Esophagus muscularis mucosa (tissue), 4 donors: ENCODE measurements at regions not wholly inside any gene's neighbourhood (a gene's known extent, or its start where the extent isn't known, plus 50 kb on each side); places are given as distances from the start of the nearest gene placed in this dataset.

Experiments used
- DNase-seq: peaks from one replicate; pipeline ENCODE4 v3.0.0-alpha.2; 2017; ENCODE audit errors: extremely low spot score
- H3K27ac ChIP-seq, 4 donors: fragments of 200-600 bp; sonication (generic); replicated peaks in 1 of 4; 1 replicate in 3 of 4; 2 replicates in 1 of 4; pipeline ENCODE4 v1.5.1; 2016 to 2019; ENCODE audit warnings: mild to moderate bottlenecking in 1 of 4
- H3K27me3 ChIP-seq, 4 donors: fragments of 200-600 bp; sonication (generic); one replicate each; pipeline versions ENCODE4 v1.5.1 to v1.6.0; 2016 to 2019
- H3K36me3 ChIP-seq, 4 donors: fragments of 200-600 bp; sonication (generic); one replicate each; pipeline ENCODE4 v1.5.1; 2016 to 2019
- H3K4me1 ChIP-seq, 4 donors: fragments of 200-600 bp; sonication (generic); one replicate each; pipeline ENCODE4 v1.5.1; 2016 to 2019
- H3K4me3 ChIP-seq, 4 donors: fragments of 200-600 bp; sonication (generic); 1 replicate in 2 of 4; 2 replicates in 2 of 4; pipeline ENCODE4 v1.5.1; 2016 to 2019; ENCODE audit warnings: mild to moderate bottlenecking in 4 of 4, moderate library complexity in 1 of 4
- H3K9me3 ChIP-seq, 4 donors: fragments of 200-600 bp; sonication (generic); 1 replicate in 3 of 4; 2 replicates in 1 of 4; pipeline ENCODE4 v1.5.1; 2016 to 2019
- EP300 ChIP-seq: sonication (generic); formaldehyde crosslinking; IDR thresholded peaks from one replicate; pipeline ENCODE4 v1.6.1; 2017; ENCODE audit warnings: antibody characterized with exemption
- POLR2A ChIP-seq: fragments of 450-650 bp; IDR thresholded peaks from one replicate; pipeline ENCODE4 v1.6.1; 2017; ENCODE audit warnings: antibody characterized with exemption, moderate library complexity, mild to moderate bottlenecking, low read depth
- POLR2AphosphoS5 ChIP-seq, 2 donors: sonication (generic); formaldehyde crosslinking; IDR thresholded peaks; one replicate each; pipeline ENCODE4 v1.6.1; 2017; ENCODE audit warnings: antibody characterized with exemption in 2 of 2
- WGBS: methylation state at CpG from one replicate; pipeline ENCODE4 v1.1.5; 2018; 5-methylcytosine and 5-hydroxymethylcytosine counted together
- intact Hi-C: fragments of 100-400 bp; cut with DNase I; formaldehyde crosslinking; loops from one replicate; pipeline ENCODE4 v1.15.1; 2023
- TF ChIP-seq, protein P1 (sequence below), 3 experiments: fragments of 200-600 bp in 2 of 3; fragments of 450-650 bp in 1 of 3; sonication (generic) in 2 of 3; IDR thresholded peaks; one replicate each; pipeline ENCODE4 v1.5.1; 2017 to 2019; ENCODE audit warnings: antibody characterized with exemption in 3 of 3, mild to moderate bottlenecking in 2 of 3, moderate library complexity in 1 of 3

DNA sequence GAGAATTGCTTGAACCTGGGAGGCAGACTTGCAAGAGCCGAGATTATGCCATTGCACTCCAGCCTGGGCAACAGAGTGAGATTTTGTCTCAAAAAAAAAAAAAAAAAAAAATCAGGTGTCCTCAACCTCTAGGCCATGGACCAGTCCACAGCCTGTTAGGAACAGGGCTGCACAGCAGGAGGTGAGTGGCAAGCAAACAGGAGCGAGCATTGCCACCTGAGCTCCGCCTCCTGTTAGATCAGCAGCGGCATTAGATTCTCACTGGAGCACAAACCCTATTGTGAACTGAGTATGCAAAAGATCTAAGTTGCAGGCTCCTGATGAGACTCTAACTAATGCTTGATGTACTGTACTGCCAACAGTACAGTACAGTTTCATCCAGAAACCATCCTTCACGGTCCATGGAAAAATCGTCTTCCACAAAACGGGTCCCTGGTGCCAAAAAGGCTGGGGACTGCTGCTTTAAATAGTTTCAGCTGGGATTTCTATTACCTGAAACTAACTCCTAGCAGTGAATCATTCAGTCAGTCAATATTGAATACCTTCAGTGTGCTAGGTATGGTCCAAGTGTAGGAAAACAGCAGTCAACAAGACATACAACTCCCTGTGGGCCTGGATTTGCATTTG is 56.3 kb upstream of the DHX40 start:
- 63% methylated on average over 7 of the region's 7 CpGs for WGBS
- intact Hi-C loops: no loop called here

DNA sequence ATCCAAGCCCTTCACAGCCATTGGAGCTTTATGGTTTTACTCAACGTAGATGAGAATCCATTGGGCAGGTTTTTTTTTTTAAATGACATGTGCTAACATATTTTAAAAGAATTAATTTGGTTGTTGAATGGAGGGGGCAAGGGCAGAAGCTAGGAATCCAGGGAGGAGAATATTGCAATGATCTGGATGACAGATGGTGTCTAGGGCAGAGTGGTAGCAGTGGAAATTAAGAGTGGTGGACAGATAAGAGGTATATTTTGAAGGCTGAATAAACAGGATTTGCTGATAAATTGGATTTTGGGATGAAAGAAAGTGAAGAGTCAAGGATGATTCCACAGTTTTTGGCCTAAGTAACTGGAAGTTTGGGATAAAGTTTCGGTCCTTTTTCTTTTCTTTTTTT is 54.8 kb upstream of the DHX40 start:
- no peaks in the 10 kb centered on the region for H3K9me3 ChIP-seq
- no peak overlapping the region for H3K27ac ChIP-seq
- WGBS: 98% methylated on average over 2 of the region's 2 CpGs
- no peaks in the 10 kb centered on the region for H3K27me3 ChIP-seq
- no peak overlapping the region for H3K4me3 ChIP-seq
- no peaks in the 10 kb centered on the region for H3K36me3 ChIP-seq
- intact Hi-C loops: no loop called here
- peaks cover 8 to 31% (median 21%) of the 10 kb centered on the region in 4 donors for H3K4me1 ChIP-seq
- DNase-seq: no peak
- no peak for TF ChIP-seq EP300
- TF ChIP-seq, protein P1, sequence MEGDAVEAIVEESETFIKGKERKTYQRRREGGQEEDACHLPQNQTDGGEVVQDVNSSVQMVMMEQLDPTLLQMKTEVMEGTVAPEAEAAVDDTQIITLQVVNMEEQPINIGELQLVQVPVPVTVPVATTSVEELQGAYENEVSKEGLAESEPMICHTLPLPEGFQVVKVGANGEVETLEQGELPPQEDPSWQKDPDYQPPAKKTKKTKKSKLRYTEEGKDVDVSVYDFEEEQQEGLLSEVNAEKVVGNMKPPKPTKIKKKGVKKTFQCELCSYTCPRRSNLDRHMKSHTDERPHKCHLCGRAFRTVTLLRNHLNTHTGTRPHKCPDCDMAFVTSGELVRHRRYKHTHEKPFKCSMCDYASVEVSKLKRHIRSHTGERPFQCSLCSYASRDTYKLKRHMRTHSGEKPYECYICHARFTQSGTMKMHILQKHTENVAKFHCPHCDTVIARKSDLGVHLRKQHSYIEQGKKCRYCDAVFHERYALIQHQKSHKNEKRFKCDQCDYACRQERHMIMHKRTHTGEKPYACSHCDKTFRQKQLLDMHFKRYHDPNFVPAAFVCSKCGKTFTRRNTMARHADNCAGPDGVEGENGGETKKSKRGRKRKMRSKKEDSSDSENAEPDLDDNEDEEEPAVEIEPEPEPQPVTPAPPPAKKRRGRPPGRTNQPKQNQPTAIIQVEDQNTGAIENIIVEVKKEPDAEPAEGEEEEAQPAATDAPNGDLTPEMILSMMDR (IDR thresholded peaks at IDR 0.05): no peak
- no peak for TF ChIP-seq POLR2A
- TF ChIP-seq POLR2AphosphoS5 (IDR thresholded peaks at IDR 0.05): no peak

More for the DNA sequence above, 56.3 kb upstream of the DHX40 start:
- Histone ChIP-seq H3K4me3 (no peak overlapping the region), H3K4me1 (peaks cover 3 to 33% (median 19%) of the 10 kb centered on the region in 4 donors), H3K9me3 (no peaks in the 10 kb centered on the region), H3K36me3 (no peaks in the 10 kb centered on the region), H3K27ac (no peak overlapping the region), H3K27me3 (no peaks in the 10 kb centered on the region)
- TF ChIP-seq EP300: no peak
- TF ChIP-seq POLR2AphosphoS5 (IDR thresholded peaks at IDR 0.05): no peak
- no peak for TF ChIP-seq POLR2A
- DNase-seq: no peak

DNA sequence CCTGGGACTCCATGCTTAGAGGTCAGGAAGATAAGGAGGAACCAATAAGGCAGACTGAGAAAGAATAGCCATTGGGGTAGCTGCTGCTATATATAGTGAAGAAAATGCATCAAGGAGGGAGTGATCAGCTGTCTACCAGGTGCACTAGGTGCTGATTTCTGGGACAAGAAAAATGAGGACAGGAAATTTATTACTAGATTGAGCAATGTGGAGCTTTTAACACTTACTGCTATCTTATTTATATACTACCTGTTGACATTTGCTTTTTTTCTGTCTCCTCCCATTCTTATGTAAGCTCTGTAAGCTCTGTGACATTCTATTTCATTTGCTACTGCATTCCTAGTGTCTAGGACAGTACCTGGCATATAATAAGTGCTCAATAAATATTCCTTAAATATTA is 53.7 kb upstream of the DHX40 start:
- no peaks in the 10 kb centered on the region for H3K36me3 ChIP-seq
- no peaks in the 10 kb centered on the region for H3K9me3 ChIP-seq
- H3K27ac ChIP-seq: no peak overlapping the region
- TF ChIP-seq POLR2AphosphoS5 (IDR thresholded peaks at IDR 0.05): no peak
- no peak for TF ChIP-seq POLR2A
- TF ChIP-seq EP300: no peak
- TF ChIP-seq, protein P1 (IDR thresholded peaks at IDR 0.05): no peak
- intact Hi-C loops: no loop called here
- DNase-seq: no peak
- H3K27me3 ChIP-seq: no peaks in the 10 kb centered on the region
- no peak overlapping the region for H3K4me3 ChIP-seq
- H3K4me1 ChIP-seq: peaks cover 8 to 25% (median 16%) of the 10 kb centered on the region in 4 donors

- Histone ChIP-seq H3K27me3 (no peaks in the 10 kb centered on the region), H3K4me1 (peaks cover 5 to 18% (median 9%) of the 10 kb centered on the region in 4 donors), H3K9me3 (no peaks in the 10 kb centered on the region), H3K36me3 (no peaks in the 10 kb centered on the region), H3K4me3 (no peak overlapping the region), H3K27ac (no peak overlapping the region)
- TF ChIP-seq, protein P1 (IDR thresholded peaks at IDR 0.05): no peak
- TF ChIP-seq POLR2A: no peak
- TF ChIP-seq POLR2AphosphoS5 (IDR thresholded peaks at IDR 0.05): no peak
- no peak for DNase-seq
- WGBS: 90% methylated on average over 6 of the region's 6 CpGs
- intact Hi-C loops: no loop called here
Observed at GRCh38 chr17:59512844-59513385, 52.5 kb upstream of the DHX40 start.

DNA sequence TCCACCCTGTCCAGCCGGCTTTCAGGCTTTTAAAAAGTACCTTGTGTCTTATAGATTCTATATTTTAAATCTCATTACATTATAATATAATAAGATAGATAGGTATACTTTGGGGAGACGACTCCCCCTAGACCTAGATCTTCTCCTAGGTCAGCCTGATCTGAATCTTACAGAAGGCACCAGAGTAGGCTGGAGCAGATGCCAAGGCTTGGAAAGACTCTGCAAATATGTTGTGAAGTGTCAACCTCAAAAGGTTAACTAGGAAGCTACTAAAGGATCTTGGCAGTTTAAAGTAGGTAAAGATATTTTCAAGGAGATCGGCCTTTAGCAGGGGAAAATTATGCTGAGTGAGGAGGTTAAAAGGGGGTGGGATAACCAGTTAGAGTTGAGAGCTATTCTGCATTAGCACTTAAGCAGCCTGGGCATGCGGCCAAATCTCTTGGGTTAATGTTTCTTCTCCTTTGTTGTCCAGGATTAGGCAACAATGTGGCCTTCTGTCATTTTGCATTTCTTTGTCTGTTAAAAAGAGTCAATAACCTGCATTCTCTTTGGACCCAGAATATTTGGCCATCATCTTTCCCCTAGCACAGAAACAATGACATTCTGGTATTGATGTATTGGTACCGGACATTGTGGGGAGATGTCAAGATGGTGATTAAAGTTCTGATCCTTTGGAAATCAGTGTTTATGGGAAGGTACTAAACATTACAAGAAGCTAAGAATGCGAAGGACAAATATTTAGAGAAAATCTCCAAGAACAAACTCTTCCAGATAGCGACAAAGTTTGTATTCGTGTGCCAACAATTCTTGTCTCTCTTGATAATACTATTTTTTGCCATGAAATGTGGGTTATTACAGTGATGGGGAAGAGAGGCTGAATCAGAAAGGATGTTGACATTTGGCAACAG is 51.2 kb upstream of the DHX40 start:
- Histone ChIP-seq H3K36me3 (no peaks in the 10 kb centered on the region), H3K4me3 (no peak overlapping the region), H3K4me1 (peaks cover 5 to 15% (median 9%) of the 10 kb centered on the region in 4 donors), H3K27ac (no peak overlapping the region), H3K9me3 (no peaks in the 10 kb centered on the region), H3K27me3 (no peaks in the 10 kb centered on the region)
- intact Hi-C loops: no loop called here
- WGBS: 51% methylated on average over 8 of the region's 8 CpGs
- no peak for TF ChIP-seq EP300
- no peak for TF ChIP-seq POLR2AphosphoS5 (IDR thresholded peaks at IDR 0.05)
- TF ChIP-seq, protein P1 (IDR thresholded peaks at IDR 0.05): no peak
- TF ChIP-seq POLR2A: no peak
- DNase-seq: no peak
